Thyroid gland (tissue), 4 donors: ENCODE measurements at regions not wholly inside any gene's neighbourhood (a gene's known extent, or its start where the extent isn't known, plus 50 kb on each side); places are given as distances from the start of the nearest gene placed in this dataset.

ENCODE experiments used
- DNase-seq, 2 donors: peaks; one replicate each; pipeline ENCODE4 v3.0.0-alpha.2; 2019
- H3K27ac ChIP-seq, 3 donors: fragments of 200-600 bp; sonication (generic); 1 replicate in 2 of 3; 2 replicates in 1 of 3; pipeline ENCODE4 v1.5.1; 2016 to 2019; ENCODE audit warnings: mild to moderate bottlenecking in 1 of 3, moderate library complexity in 1 of 3
- H3K27me3 ChIP-seq: fragments of 200-600 bp; sonication (generic); one replicate; pipeline ENCODE4 v1.5.1; 2019
- H3K36me3 ChIP-seq, 2 donors: fragments of 200-600 bp; sonication (generic); one replicate each; pipeline ENCODE4 v1.5.1; 2016 to 2019
- H3K4me1 ChIP-seq, 2 donors: fragments of 200-600 bp; sonication (generic); one replicate each; pipeline ENCODE4 v1.5.1; 2017 to 2019
- H3K4me3 ChIP-seq, 3 donors: fragments of 200-600 bp; sonication (generic); replicated peaks in 1 of 3; 1 replicate in 2 of 3; 2 replicates in 1 of 3; pipeline ENCODE4 v1.5.1; 2016; ENCODE audit warnings: mild to moderate bottlenecking in 1 of 3
- H3K9me3 ChIP-seq: fragments of 200-600 bp; sonication (generic); one replicate; pipeline ENCODE4 v1.5.1; 2017
- CTCF ChIP-seq, 6 experiments: fragments of 200-600 bp in 3 of 6; fragments of 450-650 bp in 3 of 6; sonication (generic) in 3 of 6; IDR thresholded peaks; one replicate each; pipeline ENCODE4 v1.5.1; 2016 to 2019; ENCODE audit warnings: antibody characterized with exemption in 6 of 6, mild to moderate bottlenecking in 2 of 6, inconsistent platforms in 1 of 6, moderate library complexity in 1 of 6
- POLR2A ChIP-seq, 2 donors: fragments of 450-650 bp; IDR thresholded peaks; one replicate each; pipeline ENCODE4 v1.6.1; 2017; ENCODE audit warnings: antibody characterized with exemption in 2 of 2, mild to moderate bottlenecking in 2 of 2, moderate library complexity in 1 of 2
- WGBS, 2 donors: methylation state at CpG; one replicate each; pipeline ENCODE4 v1.1.5; 2017; 5-methylcytosine and 5-hydroxymethylcytosine counted together
- intact Hi-C: fragments of 100-400 bp; cut with DNase I; formaldehyde crosslinking; loops from one replicate; pipeline ENCODE4 v1.15.1; 2023

- 93 to 100% methylated on average over 3 of the region's 3 CpGs for WGBS, 2 donors
Observed at GRCh38 chr11:22974251-22974650, 114.0 kb upstream of the CCDC179 start.

GRCh38 chr11:22976146-22976545, 115.9 kb upstream of the CCDC179 start:
- DNase-seq: no peak
- no peaks in the 10 kb centered on the region for H3K27me3 ChIP-seq
- 79 to 95% methylated on average over 3 of the region's 3 CpGs for WGBS, 2 donors
- intact Hi-C loops: no loop called here
- TF ChIP-seq CTCF (IDR thresholded peaks at IDR 0.05) (no peak), POLR2A (IDR thresholded peaks at IDR 0.05) (no peak)
- no peak overlapping the region for H3K27ac ChIP-seq
- no peaks in the 10 kb centered on the region for H3K4me1 ChIP-seq
- no peaks in the 10 kb centered on the region for H3K9me3 ChIP-seq
- H3K36me3 ChIP-seq: no peaks in the 10 kb centered on the region
- H3K4me3 ChIP-seq: no peak overlapping the region

More at GRCh38 chr11:22974251-22974650, 114.0 kb upstream of the CCDC179 start:
- no peaks in the 10 kb centered on the region for H3K9me3 ChIP-seq
- no peak for TF ChIP-seq CTCF (IDR thresholded peaks at IDR 0.05)
- TF ChIP-seq POLR2A (IDR thresholded peaks at IDR 0.05): no peak
- no peak for DNase-seq
- no peak overlapping the region for H3K4me3 ChIP-seq
- H3K27me3 ChIP-seq: no peaks in the 10 kb centered on the region
- H3K4me1 ChIP-seq: no peaks in the 10 kb centered on the region
- H3K36me3 ChIP-seq: no peaks in the 10 kb centered on the region
- intact Hi-C loops: no loop called here
- H3K27ac ChIP-seq: no peak overlapping the region

- no peak overlapping the region for H3K4me3 ChIP-seq
- H3K27ac ChIP-seq: no peak overlapping the region
- no peaks in the 10 kb centered on the region for H3K4me1 ChIP-seq
- intact Hi-C loops: no loop called here
- TF ChIP-seq POLR2A (IDR thresholded peaks at IDR 0.05) (no peak), CTCF (IDR thresholded peaks at IDR 0.05) (no peak)
- WGBS, 2 donors: 75 to 81% methylated on average over 4 of the region's 4 CpGs
- H3K27me3 ChIP-seq: no peaks in the 10 kb centered on the region
- no peak for DNase-seq
- H3K9me3 ChIP-seq: no peaks in the 10 kb centered on the region
- no peaks in the 10 kb centered on the region for H3K36me3 ChIP-seq
Observed at GRCh38 chr11:22982903-22983302, 122.6 kb upstream of the CCDC179 start.

- intact Hi-C loops: no loop called here
- H3K4me1 ChIP-seq: no peaks in the 10 kb centered on the region
- H3K36me3 ChIP-seq: no peaks in the 10 kb centered on the region
- no peak overlapping the region for H3K4me3 ChIP-seq
- WGBS, 2 donors: 60 to 81% methylated on average over 2 of the region's 2 CpGs
- H3K27me3 ChIP-seq: no peaks in the 10 kb centered on the region
- no peak for DNase-seq
- H3K27ac ChIP-seq: no peak overlapping the region
- no peaks in the 10 kb centered on the region for H3K9me3 ChIP-seq
- TF ChIP-seq CTCF (IDR thresholded peaks at IDR 0.05) (no peak), POLR2A (IDR thresholded peaks at IDR 0.05) (no peak)
Observed at GRCh38 chr11:22984045-22984444, 123.8 kb upstream of the CCDC179 start.

- intact Hi-C loops: no loop called here
- Histone ChIP-seq H3K27me3 (no peaks in the 10 kb centered on the region), H3K4me3 (no peak overlapping the region), H3K9me3 (no peaks in the 10 kb centered on the region), H3K27ac (no peak overlapping the region), H3K36me3 (no peaks in the 10 kb centered on the region), H3K4me1 (no peaks in the 10 kb centered on the region)
- 57 to 68% methylated on average over 1 of the region's 1 CpG for WGBS, 2 donors
- no peak for TF ChIP-seq POLR2A (IDR thresholded peaks at IDR 0.05)
- no peak for TF ChIP-seq CTCF (IDR thresholded peaks at IDR 0.05)
- no peak for DNase-seq
Observed at GRCh38 chr11:22989371-22989770, 129.1 kb upstream of the CCDC179 start.
